HepG2 (cell line): ENCODE measurements at regions not wholly inside any gene's neighbourhood (a gene's known extent, or its start where the extent isn't known, plus 50 kb on each side); places are given as distances from the start of the nearest gene placed in this dataset.

ENCODE experiments used
- THAP11 ChIP-seq: IDR thresholded peaks from 2 replicates; pipeline ENCODE4 v1.6.1; 2016; ENCODE audit warnings: missing biosample characterization, missing genetic modification reagents
- ZKSCAN5 ChIP-seq: sonication (generic); formaldehyde crosslinking; IDR thresholded peaks from 2 replicates; pipeline ENCODE4 v1.5.1; 2020; ENCODE audit warnings: mild to moderate bottlenecking, missing genetic modification reagents

DNA sequence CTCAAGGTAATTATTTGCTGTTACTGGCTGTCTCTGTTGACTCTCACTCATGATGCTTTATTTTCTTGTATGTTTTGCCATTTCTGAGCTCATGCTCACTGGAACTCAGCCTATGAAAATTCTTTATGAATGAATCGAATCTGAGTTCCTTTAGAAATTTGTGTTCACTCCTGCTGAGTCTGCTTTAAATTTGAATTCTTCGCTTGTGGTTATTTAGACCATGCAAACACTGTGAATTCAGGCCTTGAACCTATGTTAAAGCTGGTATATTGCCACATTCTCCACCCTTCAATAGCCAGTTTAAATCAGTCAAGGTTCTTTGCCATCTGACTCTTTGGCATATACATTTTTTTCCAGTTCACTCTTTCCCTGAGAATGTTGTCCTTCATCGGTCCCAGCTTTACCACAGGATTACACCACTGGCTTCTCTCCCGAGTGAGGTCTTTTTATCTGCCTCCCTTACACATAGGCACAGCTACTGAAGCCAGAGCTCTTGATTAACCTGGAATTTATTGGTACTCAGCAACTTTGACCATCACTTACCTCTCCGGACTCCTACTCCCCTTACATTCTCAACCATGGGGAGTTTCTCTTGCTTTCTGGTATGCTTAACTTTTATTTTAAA lies 400.6 kb downstream of the VPS13C start:
- TF ChIP-seq THAP11 (CRISPR knock-in tag): no peak
- no peak for TF ChIP-seq ZKSCAN5 (CRISPR knock-in tag)
